ENCODE measurements at regions not wholly inside any gene's neighbourhood (a gene's known extent, or its start where the extent isn't known, plus 50 kb on each side); places are given as distances from the start of the nearest gene placed in this dataset.

DNA sequence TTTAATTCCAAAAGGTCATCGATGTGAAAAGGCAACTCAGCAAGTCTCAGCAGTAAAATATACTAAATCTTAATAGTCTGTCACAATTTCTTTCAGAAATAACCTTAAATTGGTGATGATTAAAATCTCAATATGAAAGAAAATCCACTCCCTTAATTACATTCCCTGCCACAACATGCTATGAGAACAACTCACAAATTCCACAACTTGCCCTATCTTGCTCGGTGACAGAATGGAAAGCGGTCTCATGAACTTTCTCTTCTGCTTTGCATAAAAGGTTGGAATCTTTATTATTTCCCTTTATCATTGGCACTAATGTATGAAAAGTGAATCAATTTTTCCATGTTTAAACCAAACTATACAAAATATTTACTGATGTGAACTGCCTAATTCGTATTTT is 380.8 kb downstream of the TMA16 start:
- no peak for DNase-seq (ENCODE audit: low spot score)

DNA sequence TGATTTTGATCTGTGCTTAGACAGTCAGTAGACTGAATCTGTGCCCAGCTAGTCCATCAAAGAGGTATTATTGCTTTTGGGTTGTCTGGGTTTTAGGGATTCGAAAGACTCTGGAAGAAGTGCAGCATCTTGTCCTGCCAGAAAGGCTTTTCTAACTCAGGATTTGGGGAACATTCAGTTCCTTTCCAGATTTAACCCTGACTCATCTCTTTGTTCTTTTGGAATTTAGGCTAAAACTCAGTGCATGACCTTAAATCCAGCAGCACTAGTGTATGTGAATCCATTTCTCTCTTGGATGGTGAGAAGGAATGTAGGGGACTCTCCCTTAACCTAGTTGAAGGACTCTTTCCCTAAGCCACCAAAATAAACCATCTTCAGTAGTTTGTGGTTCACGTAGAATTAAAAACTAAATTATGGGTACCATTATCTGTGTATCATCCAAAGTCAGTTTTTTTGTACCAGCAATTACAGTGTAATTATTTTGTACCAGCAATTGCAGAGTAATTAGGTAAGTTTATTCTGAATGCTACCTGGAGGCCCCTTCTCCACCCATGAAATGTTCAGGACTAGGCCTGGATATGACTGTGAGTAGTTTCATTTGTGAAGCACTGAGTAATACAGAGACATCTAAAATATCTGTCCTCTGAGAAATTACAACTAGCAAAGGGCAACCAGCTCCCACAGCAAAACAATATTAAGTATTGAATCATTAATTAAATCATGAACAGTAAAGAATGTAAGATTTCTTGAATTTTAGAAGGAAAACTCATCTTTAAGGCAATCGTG is 384.0 kb downstream of the TMA16 start:
- DNase-seq (ENCODE audit: low spot score) = no peak

DNA sequence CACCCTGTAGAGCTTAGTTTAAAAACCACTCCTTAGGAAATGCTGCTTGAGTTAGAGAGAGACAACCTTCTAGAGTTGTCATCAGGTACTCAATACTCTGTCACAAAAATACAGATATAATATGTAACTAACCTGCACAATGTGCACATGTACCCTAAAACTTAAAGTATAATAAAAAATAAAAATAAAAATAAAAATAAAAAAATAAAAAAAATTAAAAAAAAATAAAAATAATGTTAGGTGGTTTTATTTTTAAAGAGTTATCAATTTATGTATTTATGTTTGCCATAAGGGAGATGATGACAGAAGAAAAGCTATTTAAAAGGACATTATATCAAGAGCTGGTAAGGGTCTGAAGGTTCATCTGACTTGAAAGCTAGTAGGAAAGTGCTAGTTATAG is 397.9 kb downstream of the TMA16 start:
- no peak for DNase-seq (ENCODE audit: low spot score)

DNA sequence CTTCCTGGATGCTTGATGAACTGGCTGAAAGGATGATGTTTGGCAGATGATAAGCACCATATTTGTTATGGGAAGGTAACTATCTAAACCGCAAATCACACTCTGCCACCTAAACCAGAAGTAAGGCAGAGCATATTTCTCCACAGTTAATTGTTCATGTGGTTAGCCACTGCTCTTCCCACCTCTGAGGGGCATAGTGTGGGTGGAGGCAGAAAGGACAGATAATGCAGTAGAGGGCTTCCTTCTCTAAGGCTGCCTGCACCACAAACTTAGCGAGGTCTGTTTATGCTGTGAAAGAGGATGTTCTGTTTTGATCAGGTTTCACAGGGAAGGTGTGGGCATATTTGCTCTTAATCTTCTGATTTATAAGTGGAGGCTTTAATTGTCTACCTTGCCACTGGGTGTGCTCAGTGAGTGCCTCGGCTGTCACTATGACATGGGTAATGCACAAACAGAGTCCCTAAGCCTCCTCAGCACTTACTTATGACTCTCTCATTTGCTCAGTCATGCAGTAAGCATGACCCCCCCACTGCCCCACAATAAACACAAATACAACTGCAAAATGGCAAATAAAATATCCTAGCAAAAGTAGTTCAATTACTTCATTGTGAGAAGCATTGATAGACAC is 401.0 kb downstream of the TMA16 start:
- DNase-seq (ENCODE audit: low spot score) = no peak

DNA sequence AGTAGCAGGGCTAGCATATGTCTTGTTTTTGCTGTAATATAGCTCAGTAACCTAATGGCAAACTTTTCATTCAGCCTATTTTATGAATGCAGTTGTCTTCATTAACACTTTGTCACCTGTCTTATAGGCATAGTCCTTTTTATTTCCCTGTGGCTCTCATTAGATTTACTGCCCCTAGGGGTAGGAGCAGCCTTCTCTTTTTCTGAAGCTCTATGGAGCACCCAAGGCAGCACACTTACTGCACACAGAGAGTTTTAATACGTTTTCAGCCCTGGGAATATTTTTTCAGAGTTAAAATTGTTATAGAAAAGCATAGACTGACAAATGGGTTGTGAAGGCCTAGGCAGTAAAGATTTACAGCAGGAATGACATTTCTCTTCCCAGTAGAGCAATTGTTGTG is 406.8 kb downstream of the TMA16 start:
- DNase-seq (ENCODE audit: low spot score) = no peak

DNA sequence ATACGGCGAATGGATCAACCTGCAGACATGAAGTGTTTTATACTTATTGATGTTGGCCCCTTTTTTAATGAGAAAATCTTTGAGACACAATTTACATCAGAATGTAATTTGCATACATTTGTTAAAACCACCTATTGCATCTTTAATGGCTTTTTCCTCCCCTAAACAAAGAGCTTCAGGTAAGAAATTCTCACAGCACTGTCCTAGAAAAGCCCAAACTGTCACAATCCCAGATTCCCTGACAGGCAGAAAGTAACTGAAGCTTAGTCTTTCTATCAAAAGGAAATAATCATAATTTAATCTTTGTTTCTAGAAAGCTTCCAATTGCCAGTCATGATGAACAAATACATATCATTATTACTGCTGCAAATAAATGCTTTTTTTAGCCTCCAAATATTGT is 407.9 kb downstream of the TMA16 start:
- DNase-seq (ENCODE audit: low spot score) = no peak

DNA sequence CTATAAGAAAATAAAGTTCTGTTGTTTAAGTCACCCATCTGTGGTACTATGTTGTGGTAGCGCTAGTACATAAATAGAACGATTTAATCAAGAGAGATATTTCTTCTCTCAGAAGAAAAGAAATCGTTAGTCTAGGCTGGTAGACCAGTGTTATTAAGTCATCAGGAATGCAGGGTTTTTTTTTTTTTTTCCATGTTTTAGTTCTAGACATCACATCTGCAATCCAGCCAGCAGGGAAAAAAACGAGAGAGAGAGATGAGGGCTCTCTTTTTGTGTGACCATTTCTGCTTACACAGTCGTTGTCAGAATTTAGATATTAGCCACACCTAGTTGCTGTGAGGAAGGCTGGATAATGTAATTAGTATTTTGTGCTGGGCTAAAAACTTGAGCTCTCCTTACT is 417.4 kb downstream of the TMA16 start:
- no peak for DNase-seq (ENCODE audit: low spot score)

DNA sequence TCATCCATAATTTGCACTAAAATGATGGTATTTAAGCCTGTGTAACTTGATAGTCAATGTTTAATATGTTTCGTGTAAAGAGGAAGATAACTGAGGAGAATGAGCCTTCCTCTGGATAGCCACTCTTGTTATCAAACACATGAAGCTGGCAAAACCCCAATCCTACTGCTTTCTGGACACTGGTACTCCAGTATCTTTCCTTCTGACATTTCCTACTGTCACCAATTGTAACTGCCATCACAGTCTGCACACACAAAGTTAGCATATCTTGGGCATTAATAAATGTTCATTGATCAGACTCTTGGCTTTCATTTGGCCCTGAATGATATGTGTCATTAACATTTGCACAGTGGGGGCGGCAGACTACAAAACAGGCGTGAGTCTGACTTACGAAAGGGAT is 419.1 kb downstream of the TMA16 start:
- no peak for DNase-seq (ENCODE audit: low spot score)

DNA sequence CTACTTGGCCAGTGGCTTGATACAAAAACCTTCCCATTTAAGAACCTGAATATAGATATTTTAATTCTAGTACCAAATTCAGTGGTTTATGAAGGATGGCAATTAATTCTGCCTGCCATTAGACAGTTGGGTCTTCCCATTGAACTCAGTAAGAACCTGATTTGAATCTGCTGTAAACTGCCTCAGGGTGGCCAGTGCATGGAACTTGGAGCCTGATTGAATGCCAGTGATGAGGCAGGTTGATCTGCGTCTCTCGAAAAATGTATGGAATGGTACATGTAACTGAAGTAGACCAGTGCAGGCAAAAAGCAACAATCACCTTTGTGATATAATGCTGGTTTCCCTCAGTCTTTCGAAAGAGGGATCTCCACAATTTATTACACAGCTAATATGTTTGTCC is 421.4 kb downstream of the TMA16 start:
- DNase-seq (ENCODE audit: low spot score) = no peak

DNA sequence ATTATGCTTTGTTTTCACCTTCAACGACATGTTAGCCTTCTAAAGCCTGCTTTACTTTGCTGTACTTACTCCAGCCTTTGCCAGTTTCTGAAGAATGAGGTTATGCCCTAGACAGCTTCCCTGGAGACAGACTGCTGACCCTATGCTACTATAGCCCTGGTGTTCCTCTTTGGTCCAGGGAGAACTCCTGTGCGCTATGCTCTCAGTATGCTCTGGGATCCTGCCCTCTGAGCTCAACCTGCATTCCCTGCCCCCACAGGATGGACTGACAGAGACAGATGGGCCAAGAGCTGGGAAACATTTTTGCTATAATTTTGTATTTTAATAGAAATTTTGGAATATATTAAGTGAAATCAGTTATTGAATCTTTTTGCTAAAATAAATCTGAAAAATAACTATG is 425.9 kb downstream of the TMA16 start:
- DNase-seq (ENCODE audit: low spot score) = no peak

DNA sequence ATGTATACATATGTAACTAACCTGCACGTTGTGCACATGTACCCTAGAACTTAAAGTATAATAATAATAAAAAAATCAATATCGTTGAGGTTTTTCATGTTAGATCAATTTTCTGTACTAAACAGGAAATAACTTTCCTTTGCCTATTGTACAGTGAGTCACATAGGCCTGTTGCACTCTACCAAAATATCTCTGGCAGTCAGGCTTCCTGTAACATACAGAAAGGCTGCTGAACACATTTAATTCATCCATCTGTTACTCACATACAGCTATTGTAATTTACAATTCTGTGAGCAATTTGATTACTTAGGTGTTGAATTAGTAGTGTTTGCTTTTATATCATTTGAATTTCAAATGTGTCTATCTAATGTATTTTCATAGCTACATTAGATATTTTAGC is 427.8 kb downstream of the TMA16 start:
- no peak for DNase-seq (ENCODE audit: low spot score)

DNA sequence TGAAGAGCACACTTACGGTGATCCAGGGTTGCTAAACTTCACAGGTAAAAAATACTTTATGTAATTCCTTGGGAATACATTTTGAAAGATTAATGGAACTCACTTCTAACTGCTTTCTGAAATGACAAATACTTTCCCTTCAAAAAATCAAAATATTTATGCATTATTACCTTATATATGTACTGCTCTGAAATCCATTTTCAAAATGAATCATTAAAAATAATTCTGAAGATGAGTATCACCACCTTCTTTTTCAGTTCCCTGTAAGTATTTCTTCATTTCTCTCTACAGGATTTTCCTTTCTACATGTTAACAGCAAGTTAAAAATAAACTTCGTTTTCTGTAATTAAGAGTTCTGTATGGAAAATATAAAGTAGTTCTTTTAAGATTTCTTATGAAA is 428.6 kb downstream of the TMA16 start:
- no peak for DNase-seq (ENCODE audit: low spot score)

DNA sequence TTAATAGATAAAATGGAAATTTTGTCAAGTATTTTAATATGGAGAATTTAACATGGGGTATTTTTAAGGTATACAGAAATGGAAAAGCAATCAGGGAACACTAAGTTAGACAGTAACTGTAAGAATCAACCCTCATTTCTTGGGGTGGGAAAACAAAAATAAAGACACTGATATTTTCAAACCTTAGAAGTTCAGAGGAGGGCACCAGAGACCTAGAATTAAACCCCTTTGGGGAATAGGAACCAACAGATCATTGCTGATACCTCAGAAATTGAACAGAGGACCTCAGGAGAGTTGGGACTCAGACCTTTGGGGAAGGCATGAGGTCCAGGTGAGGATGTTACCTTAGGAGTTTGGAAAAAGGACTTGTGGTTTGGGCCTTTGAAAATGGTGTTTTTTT is 435.6 kb downstream of the TMA16 start:
- no peak for DNase-seq (ENCODE audit: low spot score)

DNA sequence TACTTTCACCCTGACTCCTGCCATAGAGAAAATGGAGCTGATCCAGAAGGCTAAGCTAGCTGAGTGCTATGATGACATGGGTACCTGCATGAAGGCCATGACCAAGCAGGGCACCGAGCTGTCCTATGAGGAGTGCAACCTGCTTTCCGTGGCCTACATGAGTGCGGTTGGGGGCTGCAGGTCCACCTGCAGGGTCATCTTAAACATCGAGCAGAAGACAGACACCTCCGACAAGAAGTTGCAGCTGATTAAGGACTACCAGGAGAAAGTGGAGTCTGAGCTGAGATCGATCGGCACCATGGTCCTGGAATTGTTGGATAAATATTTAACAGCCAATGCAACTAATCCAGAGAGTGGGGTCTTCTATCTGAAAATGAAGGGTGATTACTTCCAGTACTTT is 438.0 kb downstream of the TMA16 start:
- no peak for DNase-seq (ENCODE audit: low spot score)

DNA sequence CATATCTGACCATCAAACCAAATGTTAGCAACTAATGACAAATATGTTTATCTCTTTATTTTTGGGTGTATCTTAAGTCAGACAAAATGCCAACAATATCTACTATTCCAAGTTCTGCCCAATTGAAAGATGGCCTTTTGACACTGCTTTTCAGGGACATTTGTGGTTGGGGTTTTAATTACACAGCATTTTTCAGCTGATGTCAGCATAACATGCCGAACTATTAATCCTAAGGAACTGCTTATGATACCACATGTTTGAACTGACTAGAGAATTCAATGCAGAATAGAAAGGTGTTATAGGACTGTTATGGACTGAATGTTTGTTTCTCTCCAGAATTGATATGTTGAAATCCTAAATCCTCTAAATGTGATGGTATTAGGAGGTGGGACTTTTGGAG is 445.1 kb downstream of the TMA16 start:
- no peak for DNase-seq (ENCODE audit: low spot score)

DNA sequence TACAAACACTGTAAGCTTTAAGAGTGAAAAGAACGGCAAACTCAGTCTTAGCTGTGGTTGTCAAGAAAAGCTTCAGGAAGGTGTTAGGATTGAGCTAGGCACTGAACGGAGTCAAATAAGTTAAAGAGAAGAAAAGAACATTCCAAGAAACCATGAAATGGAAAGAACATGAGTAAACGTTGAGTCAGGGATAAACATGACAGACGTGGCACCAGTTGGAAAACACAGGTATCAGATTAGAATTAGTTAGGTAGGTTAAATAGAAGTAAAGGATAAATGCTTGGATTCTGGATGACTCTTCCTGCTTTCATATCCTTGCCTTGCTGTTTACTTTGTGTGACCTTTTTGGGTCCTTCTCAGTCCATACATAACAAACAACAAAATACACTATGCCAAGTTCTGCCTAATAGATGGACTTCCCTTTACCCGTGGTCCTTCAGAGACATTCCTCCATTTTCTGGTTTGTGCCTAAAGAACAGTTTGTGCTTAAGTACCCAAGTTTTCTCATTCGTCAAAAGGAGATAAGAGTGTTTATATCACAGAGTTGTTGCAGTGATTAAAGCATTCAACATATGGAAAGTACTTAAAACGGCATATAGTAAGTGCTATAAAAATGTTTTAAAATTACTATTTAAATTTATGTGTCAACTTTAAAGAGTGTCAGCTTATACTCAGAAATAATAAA is 446.9 kb downstream of the TMA16 start:
- DNase-seq (ENCODE audit: low spot score) = no peak

DNA sequence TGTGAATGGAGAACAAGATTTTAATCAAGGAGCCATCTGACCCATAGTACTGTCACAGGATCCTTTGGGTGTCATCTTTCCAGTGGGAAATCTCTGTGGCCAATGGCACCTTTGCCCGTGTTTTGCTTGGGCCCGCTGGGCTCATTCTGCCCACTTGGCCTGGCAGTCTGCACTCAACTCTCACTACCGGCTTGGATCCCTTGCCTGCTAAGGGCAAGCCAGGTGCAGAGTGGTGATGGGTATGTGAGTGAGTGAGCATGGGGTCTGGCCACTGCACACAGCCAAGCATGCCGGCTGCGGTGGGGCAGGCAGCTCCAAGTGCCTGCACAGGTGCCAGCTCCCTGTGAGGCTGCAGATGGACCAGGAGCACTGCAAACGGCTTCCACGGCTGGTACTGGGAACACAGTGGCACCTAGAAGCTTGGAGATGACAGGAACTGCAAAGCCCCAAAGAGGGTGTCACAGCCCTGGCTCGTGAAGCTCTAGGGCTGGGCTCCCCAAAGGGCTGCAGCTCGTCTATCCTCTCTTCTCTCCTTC is 454.5 kb downstream of the TMA16 start:
- no peak for DNase-seq (ENCODE audit: low spot score)

DNA sequence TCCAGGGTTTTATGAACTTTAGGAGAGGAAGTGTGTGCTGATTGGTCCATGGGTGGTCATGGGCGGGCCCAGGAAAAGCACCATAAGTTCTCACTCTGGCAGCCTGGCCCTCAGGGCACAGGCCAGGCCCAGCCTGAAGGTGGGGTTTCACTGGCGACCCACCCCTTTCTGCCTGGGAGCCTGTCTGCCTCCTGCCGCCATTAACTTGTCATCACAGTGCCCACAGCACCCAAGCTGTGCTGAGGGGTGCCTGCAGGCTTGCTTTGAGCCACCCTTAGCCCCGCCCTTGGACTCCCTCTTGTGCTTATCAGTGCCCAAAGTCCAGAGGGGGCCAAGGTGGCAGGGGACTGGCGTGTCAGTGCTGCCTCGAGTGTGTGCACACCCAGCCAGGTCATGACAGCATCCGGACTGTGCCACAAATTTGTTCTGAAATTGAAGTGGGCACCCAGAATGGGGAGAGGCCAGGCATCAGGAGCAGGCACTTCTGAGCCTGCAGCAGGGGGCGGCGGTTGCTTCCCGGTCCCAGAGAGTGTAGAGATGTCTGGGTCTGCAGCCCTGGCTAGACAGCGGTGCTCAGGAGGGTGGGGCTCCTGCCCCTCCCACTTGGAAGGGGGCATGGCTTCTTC is 455.6 kb downstream of the TMA16 start:
- no peak for DNase-seq (ENCODE audit: low spot score)

DNA sequence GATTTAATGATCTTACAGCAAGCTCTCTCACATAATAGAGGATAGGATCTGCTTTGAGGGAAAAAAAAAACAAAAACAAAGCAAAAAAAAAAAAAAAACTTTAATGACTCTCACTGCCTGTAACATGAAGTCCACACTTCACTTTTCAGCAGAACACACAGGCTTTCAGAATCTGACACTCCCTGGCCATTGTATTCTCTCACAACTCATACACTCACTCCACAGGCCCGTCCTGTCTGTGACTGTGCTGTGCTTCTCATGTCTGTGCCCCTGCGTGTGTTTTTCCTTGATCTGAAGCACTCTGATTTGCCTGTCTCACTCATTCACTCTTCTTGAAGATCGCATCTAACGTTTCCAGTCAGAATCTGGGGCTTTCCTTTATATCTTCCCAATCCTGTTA is 460.8 kb downstream of the TMA16 start:
- no peak for DNase-seq (ENCODE audit: low spot score)

DNA sequence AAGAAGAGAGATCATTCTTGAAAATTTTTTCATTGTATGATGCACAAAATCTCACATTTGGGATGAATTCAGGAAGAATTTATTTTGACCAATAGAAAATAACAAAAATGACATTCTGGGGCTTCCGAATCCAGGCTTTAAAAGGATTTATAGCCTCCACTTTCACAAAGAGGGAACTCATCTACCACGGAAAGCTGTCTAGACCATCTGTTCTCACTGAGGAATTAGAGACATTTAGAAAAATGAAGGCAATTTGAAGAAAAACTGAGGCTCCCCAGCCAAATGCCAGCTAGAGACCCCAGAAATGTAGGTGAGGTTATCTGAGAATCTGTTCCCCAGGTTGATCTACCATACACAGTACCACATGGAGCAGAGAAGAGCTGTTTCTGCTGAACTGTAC is 464.3 kb downstream of the TMA16 start:
- no peak for DNase-seq (ENCODE audit: low spot score)

DNA sequence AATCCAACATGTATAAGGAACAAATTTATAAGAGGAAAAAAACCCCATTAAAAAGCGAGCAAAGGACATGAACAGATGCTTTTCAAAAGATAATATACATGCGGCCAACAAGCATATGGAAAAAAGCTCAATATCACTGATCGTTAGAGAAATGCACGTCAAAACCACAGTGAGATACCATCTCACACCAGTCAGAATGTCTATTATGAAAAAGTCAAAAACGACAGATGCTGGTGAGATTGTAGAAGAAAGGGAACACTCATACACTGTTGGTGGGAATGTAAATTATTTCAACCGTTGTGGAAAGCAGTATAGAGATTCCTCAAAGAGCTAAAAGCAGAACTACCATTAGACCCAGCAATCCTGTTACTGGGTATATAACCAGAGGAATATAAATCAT is 465.4 kb downstream of the TMA16 start:
- DNase-seq (ENCODE audit: low spot score) = no peak

DNA sequence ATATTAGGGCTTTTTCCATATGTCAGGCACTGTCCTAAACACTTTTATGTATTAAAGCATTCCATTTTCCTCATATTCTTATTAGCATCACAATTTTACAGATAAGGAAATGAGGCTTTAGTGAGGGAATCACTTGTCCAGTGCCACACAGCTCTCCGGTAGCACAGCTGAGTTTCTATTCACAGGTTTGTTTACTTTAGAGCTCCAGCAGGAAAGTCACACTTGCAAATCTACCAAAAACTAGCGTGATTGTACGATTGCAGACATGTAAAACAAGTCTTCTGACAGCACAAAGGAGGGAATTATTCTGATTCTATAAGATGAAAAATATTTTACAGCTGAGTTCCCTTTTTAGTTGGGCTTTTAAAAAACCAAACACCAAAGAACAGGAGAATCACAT is 472.1 kb downstream of the TMA16 start:
- DNase-seq (ENCODE audit: low spot score) = no peak

DNA sequence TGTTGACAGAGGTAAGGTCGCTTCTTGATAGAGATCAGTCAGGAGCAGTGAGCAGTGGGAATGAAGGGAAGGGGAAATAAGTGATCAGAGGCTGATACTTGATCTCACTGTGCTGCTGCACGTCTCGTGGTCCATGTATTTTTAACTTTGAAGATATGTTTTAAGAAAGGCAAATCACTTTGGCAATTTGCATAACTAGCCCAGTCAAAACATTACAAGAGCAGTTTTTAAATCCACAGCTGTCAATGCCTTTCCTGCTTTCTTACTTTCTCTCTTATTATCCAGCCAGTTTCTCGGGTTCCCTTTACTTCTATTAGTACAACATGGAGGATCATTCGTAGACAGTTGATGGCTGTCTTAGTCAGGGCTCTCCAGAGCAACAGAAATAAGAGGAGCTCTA is 472.8 kb downstream of the TMA16 start:
- no peak for DNase-seq (ENCODE audit: low spot score)

Measured in GM03348 (cell line).